K562 (cell line): ENCODE measurements at regions not wholly inside any gene's neighbourhood (a gene's known extent, or its start where the extent isn't known, plus 50 kb on each side); places are given as distances from the start of the nearest gene placed in this dataset.

Source experiments
- AFF4 ChIP-seq: sonication (generic); formaldehyde crosslinking; IDR thresholded peaks from 2 replicates; pipeline ENCODE4 v1.8.0; 2023; ENCODE audit warnings: mild to moderate bottlenecking, missing genetic modification reagents
- ATF6 ChIP-seq: sonication (generic); formaldehyde crosslinking; IDR thresholded peaks from 2 replicates; pipeline ENCODE4 v1.4.0; 2020; ENCODE audit warnings: mild to moderate bottlenecking, missing genetic modification reagents
- ATF7 ChIP-seq: fragments of 450-650 bp; IDR thresholded peaks from 2 replicates; pipeline ENCODE4 v1.7.1; 2014; ENCODE audit warnings: mild to moderate bottlenecking, moderate library complexity
- CBX8 ChIP-seq: fragments of 200-600 bp; sonication (generic); IDR thresholded peaks from 2 replicates; pipeline ENCODE4 v1.6.1; 2012; ENCODE audit warnings: borderline replicate concordance, mixed run types, low read depth, mild to moderate bottlenecking, moderate library complexity, mixed read lengths, low read length, control low read depth, inconsistent platforms; ENCODE audit not compliant: poor library complexity, severe bottlenecking; ENCODE audit errors: extremely low read depth
- CHD1 ChIP-seq: fragments of 200-600 bp; sonication (generic); IDR thresholded peaks from one replicate; pipeline ENCODE4 v1.6.1; 2012; ENCODE audit warnings: mild to moderate bottlenecking, moderate library complexity, low read length, inconsistent platforms
- COPS2 ChIP-seq: fragments of 450-650 bp; conservative IDR thresholded peaks from 2 replicates; pipeline ENCODE4 v1.6.1; 2016; ENCODE audit warnings: mild to moderate bottlenecking, moderate library complexity
- DNMT1 ChIP-seq: fragments of 450-650 bp; IDR thresholded peaks from 2 replicates; pipeline ENCODE4 v1.6.1; 2016; ENCODE audit warnings: antibody characterized with exemption, mild to moderate bottlenecking
- ELF1 ChIP-seq: fragments of 200-800 bp; sonication (Bioruptor generic); IDR thresholded peaks from 2 replicates; pipeline ENCODE4 v1.6.1; 2016; ENCODE audit warnings: missing genetic modification characterization, missing compliant biosample characterization
- MEF2D ChIP-seq: conservative IDR thresholded peaks from 2 replicates; pipeline ENCODE4 v1.6.1; 2016; ENCODE audit warnings: low read depth, missing genetic modification characterization, missing compliant biosample characterization
- PHB2 ChIP-seq: fragments of 450-650 bp; IDR thresholded peaks from 2 replicates; pipeline ENCODE4 v1.6.1; 2017; ENCODE audit warnings: low read depth
- POU5F1 ChIP-seq: fragments of 150-350 bp; IDR thresholded peaks from 2 replicates; pipeline ENCODE4 v1.6.1; 2014; ENCODE audit warnings: borderline replicate concordance, low read length, low read depth, mild to moderate bottlenecking; ENCODE audit not compliant: partially characterized antibody
- PTTG1 ChIP-seq: fragments of 450-650 bp; IDR thresholded peaks from 2 replicates; pipeline ENCODE4 v1.6.1; 2016; ENCODE audit warnings: low read depth, mild to moderate bottlenecking, missing genetic modification characterization, missing compliant biosample characterization
- RBM14 ChIP-seq: fragments of 200-400 bp; formaldehyde crosslinking; IDR thresholded peaks from 2 replicates; pipeline ENCODE4 v1.6.1; 2018; ENCODE audit warnings: low read depth, mild to moderate bottlenecking, low read length, moderate library complexity, borderline replicate concordance; ENCODE audit not compliant: insufficient read depth
- RBM25 ChIP-seq: fragments of 200-400 bp; formaldehyde crosslinking; IDR thresholded peaks from 2 replicates; pipeline ENCODE4 v1.6.1; 2018; ENCODE audit warnings: low read length, low read depth, moderate library complexity; ENCODE audit not compliant: severe bottlenecking
- RFX5 ChIP-seq: IDR thresholded peaks from 2 replicates; pipeline ENCODE4 v1.6.1; 2011; ENCODE audit warnings: low read depth, mild to moderate bottlenecking, improper control_type of control experiment, low read length
- SMARCA4 ChIP-seq: fragments of 450-650 bp; IDR thresholded peaks from 2 replicates; pipeline ENCODE4 v1.6.1; 2016
- SMARCC2 ChIP-seq: fragments of 450-650 bp; IDR thresholded peaks from 2 replicates; pipeline ENCODE4 v1.6.1; 2017; ENCODE audit warnings: antibody characterized with exemption, moderate library complexity, mild to moderate bottlenecking, low read depth
- TAF15 ChIP-seq: fragments of 200-400 bp; formaldehyde crosslinking; IDR thresholded peaks from 2 replicates; pipeline ENCODE4 v1.6.1; 2017; ENCODE audit warnings: mild to moderate bottlenecking, low read depth, low read length, moderate library complexity
- TCF15 ChIP-seq: fragments of 250-450 bp; sonication (Bioruptor Pico); IDR thresholded peaks from 2 replicates; pipeline ENCODE4 v1.8.0; 2022; ENCODE audit warnings: moderate library complexity, mild to moderate bottlenecking, inconsistent platforms
- TGIF2 ChIP-seq: sonication (generic); formaldehyde crosslinking; IDR thresholded peaks from 2 replicates; pipeline ENCODE4 v1.8.1; 2022; ENCODE audit warnings: mild to moderate bottlenecking, missing genetic modification reagents, moderate library complexity
- ZBED1 ChIP-seq: IDR thresholded peaks from 2 replicates; pipeline ENCODE4 v1.6.1; 2014
- ZFP30 ChIP-seq: fragments of 250-450 bp; sonication (Bioruptor Pico); IDR thresholded peaks from 2 replicates; pipeline ENCODE4 v1.8.0; 2022; ENCODE audit warnings: moderate library complexity, mild to moderate bottlenecking, inconsistent platforms, borderline replicate concordance
- ZNF121 ChIP-seq: sonication (generic); formaldehyde crosslinking; conservative IDR thresholded peaks from 2 replicates; pipeline ENCODE4 v1.8.0; 2022; ENCODE audit warnings: missing genetic modification reagents
- ZNF232 ChIP-seq: sonication (generic); formaldehyde crosslinking; IDR thresholded peaks from 2 replicates; pipeline ENCODE4 v1.8.0; 2022; ENCODE audit warnings: mild to moderate bottlenecking, missing genetic modification reagents
- ZNF766 ChIP-seq: fragments of 200-800 bp; sonication (Bioruptor generic); conservative IDR thresholded peaks from 2 replicates; pipeline ENCODE4 v1.6.1; 2016; ENCODE audit warnings: missing genetic modification characterization, missing compliant biosample characterization

- TF ChIP-seq ZNF121 (CRISPR knock-in tag) (no peak), ZNF766 (CRISPR knock-in tag) (peak; percentile 97), ZFP30 (no peak), PHB2 (peak; percentile 96), MEF2D (peak; percentile 63; the same call in 1 of the 2 replicates), TAF15 (no peak), POU5F1 (no peak), TGIF2 (CRISPR knock-in tag) (no peak), DNMT1 (no peak), RBM14 (no peak), SMARCA4 (peak; percentile 100), ATF7 (peak; percentile 87), RBM25 (no peak), ZNF232 (CRISPR knock-in tag) (no peak), ZBED1 (peak; percentile 92; the same call in 1 of the 2 replicates), SMARCC2 (peak; percentile 99), ELF1 (tag) (peak; percentile 65), CBX8 (no peak), RFX5 (no peak), CHD1 (no peak), PTTG1 (0 out of 2 replicates have a peak, but pooled peaks have one; percentile 23), ATF6 (CRISPR knock-in tag) (no peak), TCF15 (CRISPR knock-in tag) (no peak), AFF4 (no peak), COPS2 (no peak)
Observed at GRCh38 chr3:168157099-168157700, 61.5 kb upstream of the GOLIM4 start (continued).
